HL-60 (cell line): ENCODE measurements at regions not wholly inside any gene's neighbourhood (a gene's known extent, or its start where the extent isn't known, plus 50 kb on each side); places are given as distances from the start of the nearest gene placed in this dataset.
A peak's percentile ranks its signal among the peaks of the same experiment; 100 is the strongest.

Experiments used
- DNase-seq, 2 experiments: peaks; one replicate each; pipeline ENCODE4 v3.0.0-alpha.2; 2010 to 2020; ENCODE audit warnings: low read depth in 1 of 2, low spot score in 1 of 2
- H3K27ac ChIP-seq: fragments of 250-450 bp; sonication (Bioruptor Pico); replicated peaks from 2 replicates; pipeline ENCODE4 v1.5.1; 2020; ENCODE audit warnings: mild to moderate bottlenecking, moderate library complexity
- H3K27me3 ChIP-seq: fragments of 250-450 bp; sonication (Bioruptor Pico); 2 replicates; pipeline ENCODE4 v1.5.1; 2021; ENCODE audit warnings: mild to moderate bottlenecking, moderate library complexity; ENCODE audit not compliant: insufficient read depth, poor library complexity, severe bottlenecking
- H3K4me3 ChIP-seq: replicated peaks from 2 replicates; pipeline ENCODE4 v1.5.1; 2011; ENCODE audit warnings: mild to moderate bottlenecking, control low read depth, low read length; ENCODE audit not compliant: insufficient read depth
- CTCF ChIP-seq: IDR thresholded peaks from one replicate; pipeline ENCODE4 v1.5.1; 2011; ENCODE audit warnings: low read length, control low read depth, inconsistent platforms; ENCODE audit not compliant: insufficient read depth
- GABPA ChIP-seq: IDR thresholded peaks from 2 replicates; pipeline ENCODE4 v1.6.1; 2012; ENCODE audit warnings: low read depth
- POLR2AphosphoS5 ChIP-seq: IDR thresholded peaks from 2 replicates; pipeline ENCODE4 v1.6.1; 2012; ENCODE audit warnings: low read depth
- REST ChIP-seq: IDR thresholded peaks from 2 replicates; pipeline ENCODE4 v1.6.1; 2012; ENCODE audit warnings: low read depth; ENCODE audit not compliant: insufficient replicate concordance
- SPI1 ChIP-seq: IDR thresholded peaks from 2 replicates; pipeline ENCODE4 v1.6.1; 2012; ENCODE audit warnings: low read depth, mild to moderate bottlenecking, borderline replicate concordance

DNA sequence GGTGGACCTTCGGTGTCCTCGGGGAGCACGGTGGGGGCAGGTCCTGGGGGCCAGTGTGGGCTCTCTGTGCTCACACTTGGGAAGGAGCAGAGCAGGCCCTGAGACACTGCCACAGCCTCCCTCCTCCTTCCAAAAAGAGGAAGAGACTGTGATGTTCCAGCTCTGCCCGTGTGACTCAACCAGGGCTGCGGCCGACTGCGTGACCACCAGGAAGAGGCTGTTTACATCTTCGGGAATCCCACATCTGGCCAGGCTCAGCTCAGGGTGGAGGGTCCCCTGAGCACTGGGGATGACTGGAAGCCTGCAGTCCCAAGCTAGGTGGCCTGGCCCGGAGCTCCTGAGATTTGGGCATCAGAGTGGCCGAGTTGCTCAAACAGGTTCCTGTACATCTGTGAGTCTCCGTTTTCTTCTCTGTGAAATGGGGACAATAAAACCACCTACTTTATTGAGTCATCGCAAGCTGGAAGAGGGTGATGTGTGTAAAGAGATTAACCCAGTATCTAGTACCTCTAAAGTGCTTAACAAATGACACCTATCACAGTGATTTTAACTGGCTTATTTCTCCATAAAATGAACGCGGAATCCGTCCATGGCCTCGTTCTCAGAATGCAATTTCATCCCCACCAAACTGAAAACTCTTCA, 242.1 kb downstream of the DLL1 start:
- TF ChIP-seq GABPA (no peak; the same call in 1 of the 2 replicates), REST (no peak), SPI1 (peak; percentile 96), CTCF (no peak), POLR2AphosphoS5 (peak; percentile 43)
- Histone ChIP-seq H3K27ac (peak overlapping the region; percentile 48), H3K4me3 (0 out of 2 replicates have a peak overlapping the region, but pooled peaks have one; percentile 9), H3K27me3 (no peaks in the 10 kb centered on the region)
- DNase-seq: peak; percentile 59 to 92

- TF ChIP-seq POLR2AphosphoS5 (no peak), REST (no peak), CTCF (no peak), SPI1 (no peak), GABPA (no peak)
- Histone ChIP-seq H3K27me3 (no peaks in the 10 kb centered on the region), H3K27ac (peak overlapping the region; percentile 48), H3K4me3 (no peak overlapping the region)
- no peak for DNase-seq
These were observed 243.1 kb downstream of the DLL1 start for GRCh38 chr6:170047823-170048222.

DNA sequence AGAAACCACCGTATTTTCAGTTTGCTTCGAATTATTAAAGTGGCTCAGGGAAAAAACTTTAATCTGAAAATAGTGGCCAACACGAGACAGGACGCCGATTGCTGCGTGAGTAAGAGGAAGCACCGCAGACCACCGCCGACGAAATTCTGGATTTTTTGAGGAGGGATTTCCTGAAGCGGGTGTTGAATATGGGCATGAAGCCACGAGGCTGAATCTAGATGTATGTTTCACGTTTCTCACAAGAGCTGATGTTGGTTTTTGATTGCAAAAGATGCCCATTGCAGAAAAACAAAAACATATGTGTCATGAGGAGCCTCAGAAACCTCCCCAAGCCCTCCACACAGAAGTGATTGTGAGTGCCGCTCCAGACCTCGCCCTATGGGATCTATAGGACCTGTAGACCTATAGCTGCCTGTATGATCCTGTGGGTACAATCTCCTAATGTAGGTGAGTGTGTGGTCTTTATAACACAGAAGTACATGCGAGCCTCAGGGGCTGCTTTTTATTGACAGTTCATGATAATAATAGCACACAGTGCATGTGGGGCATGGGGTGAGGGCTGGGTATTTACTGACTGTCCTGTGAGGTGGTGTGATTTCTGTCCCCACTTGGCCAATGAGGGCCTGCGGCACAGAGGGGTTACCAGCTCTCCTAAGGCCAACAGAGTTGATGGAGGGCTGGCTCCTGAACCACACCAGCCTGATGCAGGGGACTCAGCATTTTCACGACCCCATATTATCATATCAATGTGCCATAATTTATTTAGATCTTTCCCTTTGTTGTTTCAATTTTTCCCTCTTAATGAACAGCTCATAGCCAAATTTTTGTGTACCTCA, 243.9 kb downstream of the DLL1 start:
- DNase-seq: peak in 1 of 2 experiments; percentile 20
- H3K27ac ChIP-seq: no peak overlapping the region
- H3K4me3 ChIP-seq: no peak overlapping the region
- H3K27me3 ChIP-seq: no peaks in the 10 kb centered on the region
- TF ChIP-seq CTCF (no peak), SPI1 (no peak), POLR2AphosphoS5 (no peak), REST (no peak), GABPA (no peak)
